HUES48 (cell line): ENCODE measurements at regions not wholly inside any gene's neighbourhood (a gene's known extent, or its start where the extent isn't known, plus 50 kb on each side); places are given as distances from the start of the nearest gene placed in this dataset.

Experiments used
- H3K27ac ChIP-seq: one replicate; pipeline ENCODE4 v1.7.0; 2013; ENCODE audit warnings: low read depth, low read length, inconsistent platforms
- H3K27me3 ChIP-seq: 2 replicates; pipeline ENCODE4 v1.6.1; 2013; ENCODE audit warnings: mild to moderate bottlenecking, low read length; ENCODE audit not compliant: control insufficient read depth, insufficient read depth
- H3K36me3 ChIP-seq: 2 replicates; pipeline ENCODE4 v1.6.1; 2013; ENCODE audit warnings: low read length; ENCODE audit not compliant: control insufficient read depth, insufficient read depth
- H3K4me1 ChIP-seq: 2 replicates; pipeline ENCODE4 v1.6.1; 2013; ENCODE audit warnings: mild to moderate bottlenecking, low read length; ENCODE audit not compliant: control insufficient read depth, insufficient read depth
- H3K4me3 ChIP-seq: 2 replicates; pipeline ENCODE4 v1.5.1; 2013; ENCODE audit warnings: mild to moderate bottlenecking, low read depth, low read length
- H3K9ac ChIP-seq: 2 replicates; pipeline ENCODE4 v1.6.1; 2013; ENCODE audit warnings: mild to moderate bottlenecking, low read depth, low read length, moderate library complexity
- H3K9me3 ChIP-seq: 2 replicates; pipeline ENCODE4 v1.6.1; 2013; ENCODE audit warnings: low read length; ENCODE audit not compliant: control insufficient read depth, insufficient read depth

GRCh38 chr4:25527034-25527433, 128.6 kb upstream of the SLC34A2 start:
- H3K27me3 ChIP-seq = peaks cover 22% of the 10 kb centered on the region
- no peaks in the 10 kb centered on the region for H3K9me3 ChIP-seq
- H3K9ac ChIP-seq = no peak overlapping the region
- peaks cover 12% of the 10 kb centered on the region for H3K4me1 ChIP-seq
- H3K36me3 ChIP-seq = no peaks in the 10 kb centered on the region
- H3K4me3 ChIP-seq = no peak overlapping the region
- H3K27ac ChIP-seq = no peak overlapping the region

DNA sequence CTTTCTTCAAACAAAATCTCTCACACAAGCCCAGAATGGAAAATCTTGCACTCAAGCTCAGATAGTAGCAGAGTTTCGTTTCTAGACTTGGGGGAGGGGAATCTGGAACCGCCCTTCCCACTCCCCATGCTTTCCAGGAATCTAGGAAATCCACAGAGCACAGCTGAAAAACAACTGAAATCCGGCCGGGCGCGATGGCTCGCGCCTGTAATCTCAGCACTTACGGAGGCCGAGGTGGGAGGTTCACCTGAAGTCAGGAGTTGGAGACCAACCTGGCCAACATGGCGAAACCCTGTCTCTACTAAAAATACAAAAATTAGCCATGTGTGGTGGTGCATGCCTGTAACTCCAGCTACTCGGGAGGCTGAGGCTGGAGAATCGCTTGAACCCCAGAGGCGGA, 127.3 kb upstream of the SLC34A2 start:
- H3K36me3 ChIP-seq = no peaks in the 10 kb centered on the region
- no peak overlapping the region for H3K9ac ChIP-seq
- no peak overlapping the region for H3K4me3 ChIP-seq
- peaks cover 7% of the 10 kb centered on the region for H3K4me1 ChIP-seq
- H3K27ac ChIP-seq = no peak overlapping the region
- peaks cover 10% of the 10 kb centered on the region; the same call in 1 of the 2 replicates for H3K27me3 ChIP-seq
- H3K9me3 ChIP-seq = no peaks in the 10 kb centered on the region

DNA sequence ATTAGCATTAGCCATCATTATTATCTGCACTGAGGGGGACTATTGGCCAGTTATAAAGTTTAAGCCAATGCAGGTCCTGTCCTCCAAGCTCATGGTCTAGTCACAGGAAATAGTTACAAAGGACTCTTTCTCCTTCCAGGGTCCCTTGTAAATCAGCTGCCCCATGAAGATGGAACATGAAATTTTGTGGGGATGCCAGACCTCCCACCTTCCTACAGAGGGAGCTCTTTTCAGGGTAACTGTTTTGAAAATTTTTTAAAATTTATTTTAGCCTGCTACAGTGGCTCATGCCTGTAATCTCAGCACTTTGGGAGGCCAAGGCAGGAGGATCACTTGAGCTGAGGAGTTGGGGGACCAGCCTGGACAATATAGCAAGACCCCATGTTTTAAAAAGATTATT, 124.4 kb upstream of the SLC34A2 start:
- no peaks in the 10 kb centered on the region for H3K36me3 ChIP-seq
- H3K4me3 ChIP-seq = no peak overlapping the region
- H3K4me1 ChIP-seq = peaks cover 5% of the 10 kb centered on the region; the same call in 1 of the 2 replicates
- no peak overlapping the region for H3K9ac ChIP-seq
- H3K27me3 ChIP-seq = no peaks in the 10 kb centered on the region
- no peak overlapping the region for H3K27ac ChIP-seq
- H3K9me3 ChIP-seq = no peaks in the 10 kb centered on the region

GRCh38 chr4:25532591-25532990, 123.1 kb upstream of the SLC34A2 start:
- Histone ChIP-seq H3K27me3 (no peaks in the 10 kb centered on the region), H3K9me3 (no peaks in the 10 kb centered on the region), H3K4me3 (no peak overlapping the region), H3K36me3 (no peaks in the 10 kb centered on the region), H3K4me1 (peaks cover 5% of the 10 kb centered on the region; the same call in 1 of the 2 replicates), H3K9ac (no peak overlapping the region), H3K27ac (no peak overlapping the region)

GRCh38 chr4:25533256-25533655, 122.4 kb upstream of the SLC34A2 start:
- Histone ChIP-seq H3K36me3 (no peaks in the 10 kb centered on the region), H3K4me1 (peaks cover 5% of the 10 kb centered on the region; the same call in 1 of the 2 replicates), H3K27me3 (no peaks in the 10 kb centered on the region), H3K27ac (no peak overlapping the region), H3K9me3 (no peaks in the 10 kb centered on the region), H3K9ac (no peak overlapping the region), H3K4me3 (no peak overlapping the region)

DNA sequence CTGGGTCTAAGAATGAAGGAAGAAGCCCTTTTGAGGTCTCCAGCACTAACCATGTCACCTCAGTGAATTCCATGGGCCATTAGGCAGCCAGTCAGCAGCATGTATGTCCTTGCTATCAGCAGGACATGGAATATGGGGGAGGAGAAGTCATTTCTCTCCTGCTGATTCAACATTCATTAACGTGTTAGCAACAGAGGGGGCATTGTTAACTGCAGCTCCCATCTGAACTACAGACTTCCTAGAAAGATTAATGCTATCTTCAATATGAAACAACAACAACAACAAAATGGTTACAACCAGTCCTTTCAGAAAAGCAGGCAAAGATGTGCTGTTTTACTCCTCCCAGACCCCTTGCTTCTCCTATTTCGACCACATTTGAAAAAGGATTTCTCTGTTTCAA, 120.4 kb upstream of the SLC34A2 start:
- no peaks in the 10 kb centered on the region for H3K36me3 ChIP-seq
- H3K4me1 ChIP-seq = peaks cover 5% of the 10 kb centered on the region; the same call in 1 of the 2 replicates
- H3K9me3 ChIP-seq = no peaks in the 10 kb centered on the region
- H3K9ac ChIP-seq = no peak overlapping the region
- no peak overlapping the region for H3K27ac ChIP-seq
- H3K4me3 ChIP-seq = no peak overlapping the region
- H3K27me3 ChIP-seq = no peaks in the 10 kb centered on the region

DNA sequence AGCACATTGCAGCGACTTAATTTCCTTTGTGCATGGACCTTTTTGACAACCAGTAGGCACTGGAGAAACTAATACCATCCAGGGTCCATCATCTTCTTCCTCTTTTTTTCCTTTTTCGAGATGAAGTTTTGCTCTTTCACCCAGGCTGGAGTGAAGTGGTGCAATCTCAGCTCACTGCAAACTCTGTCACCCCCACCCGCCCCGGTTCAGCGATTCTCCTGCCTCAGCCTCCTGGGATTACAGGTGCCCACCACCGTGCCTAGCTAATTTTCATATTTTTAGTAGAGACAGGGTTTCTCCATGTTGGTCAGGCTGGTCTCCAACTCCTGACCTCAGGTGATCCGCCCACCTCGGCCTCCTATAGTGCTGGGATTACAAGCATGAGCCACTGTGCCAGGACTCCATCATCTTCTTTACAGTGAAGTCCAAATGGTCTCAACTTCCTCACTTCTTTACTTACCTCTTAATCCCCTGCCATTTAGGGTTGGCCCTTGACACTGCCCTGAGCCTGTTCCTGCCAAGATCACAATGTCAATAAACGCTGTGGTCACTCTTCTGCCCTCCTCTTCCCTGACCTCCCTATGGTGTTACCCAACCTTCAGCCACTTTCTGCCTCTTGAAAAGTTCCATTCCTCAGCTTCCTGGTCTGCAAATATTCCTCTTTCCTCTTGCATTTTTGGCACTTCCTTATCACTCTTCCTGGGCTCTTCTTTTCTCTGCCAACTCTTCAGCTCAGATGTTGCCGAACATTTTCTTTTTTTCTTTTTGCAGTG, 119.8 kb upstream of the SLC34A2 start:
- no peaks in the 10 kb centered on the region for H3K9me3 ChIP-seq
- peaks cover 5% of the 10 kb centered on the region; the same call in 1 of the 2 replicates for H3K4me1 ChIP-seq
- H3K36me3 ChIP-seq = no peaks in the 10 kb centered on the region
- no peak overlapping the region for H3K27ac ChIP-seq
- H3K4me3 ChIP-seq = no peak overlapping the region
- no peaks in the 10 kb centered on the region for H3K27me3 ChIP-seq
- no peak overlapping the region for H3K9ac ChIP-seq

GRCh38 chr4:25536564-25537320, 118.9 kb upstream of the SLC34A2 start:
- no peaks in the 10 kb centered on the region for H3K36me3 ChIP-seq
- H3K4me1 ChIP-seq = peaks cover 5% of the 10 kb centered on the region; the same call in 1 of the 2 replicates
- H3K9me3 ChIP-seq = no peaks in the 10 kb centered on the region
- no peak overlapping the region for H3K27ac ChIP-seq
- H3K27me3 ChIP-seq = no peaks in the 10 kb centered on the region
- H3K4me3 ChIP-seq = no peak overlapping the region
- H3K9ac ChIP-seq = no peak overlapping the region

DNA sequence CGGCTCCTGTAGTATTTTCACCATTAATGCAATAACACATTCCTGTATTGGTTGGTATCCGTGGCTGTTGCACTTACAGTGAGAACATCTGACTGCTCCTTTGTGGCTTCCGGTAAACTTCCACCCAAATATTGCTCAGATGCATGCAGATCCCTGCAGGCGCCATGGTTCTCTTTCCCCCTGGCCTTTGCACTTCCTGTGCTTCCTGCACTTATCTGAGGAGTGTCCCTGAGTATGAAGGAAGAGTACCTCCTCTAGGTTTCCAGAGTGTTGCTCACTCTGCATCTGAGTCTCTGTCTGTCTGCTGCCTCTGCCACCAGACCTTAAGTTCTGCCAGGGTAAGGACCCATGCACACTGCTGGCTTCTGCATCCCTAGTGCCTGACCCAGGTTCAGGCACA, 117.2 kb upstream of the SLC34A2 start:
- no peak overlapping the region for H3K27ac ChIP-seq
- no peaks in the 10 kb centered on the region for H3K9me3 ChIP-seq
- peaks cover 5% of the 10 kb centered on the region; the same call in 1 of the 2 replicates for H3K4me1 ChIP-seq
- no peak overlapping the region for H3K4me3 ChIP-seq
- H3K27me3 ChIP-seq = no peaks in the 10 kb centered on the region
- no peak overlapping the region for H3K9ac ChIP-seq
- H3K36me3 ChIP-seq = no peaks in the 10 kb centered on the region

GRCh38 chr4:25539241-25539640, 116.4 kb upstream of the SLC34A2 start:
- no peaks in the 10 kb centered on the region for H3K36me3 ChIP-seq
- H3K4me3 ChIP-seq = no peak overlapping the region
- H3K27ac ChIP-seq = no peak overlapping the region
- H3K9ac ChIP-seq = no peak overlapping the region
- H3K9me3 ChIP-seq = no peaks in the 10 kb centered on the region
- peaks cover 5% of the 10 kb centered on the region; the same call in 1 of the 2 replicates for H3K4me1 ChIP-seq
- no peaks in the 10 kb centered on the region for H3K27me3 ChIP-seq

- Histone ChIP-seq H3K9me3 (no peaks in the 10 kb centered on the region), H3K27ac (no peak overlapping the region), H3K4me1 (no peaks in the 10 kb centered on the region), H3K36me3 (no peaks in the 10 kb centered on the region), H3K4me3 (no peak overlapping the region), H3K27me3 (no peaks in the 10 kb centered on the region), H3K9ac (no peak overlapping the region)
Measured at GRCh38 chr4:25540734-25541133, 114.9 kb upstream of the SLC34A2 start.
